Osteocyte (in vitro differentiated cells): ENCODE measurements at regions not wholly inside any gene's neighbourhood (a gene's known extent, or its start where the extent isn't known, plus 50 kb on each side); places are given as distances from the start of the nearest gene placed in this dataset.

Experiments
- DNase-seq: peaks from one replicate; pipeline ENCODE4 v3.0.0; 2021; ENCODE audit warnings: mixed read lengths; ENCODE audit not compliant: unreplicated experiment; ENCODE audit errors: extremely low spot score
- H3K27ac Mint-ChIP-seq: one replicate; pipeline ENCODE4 v1.8.0; 2021; ENCODE audit warnings: mild to moderate bottlenecking, mixed read lengths; ENCODE audit not compliant: unreplicated experiment
- H3K27me3 Mint-ChIP-seq: one replicate; pipeline ENCODE4 v1.8.0; 2021; ENCODE audit warnings: mixed read lengths; ENCODE audit not compliant: unreplicated experiment
- H3K36me3 Mint-ChIP-seq: one replicate; pipeline ENCODE4 v1.8.0; 2021; ENCODE audit warnings: mixed read lengths; ENCODE audit not compliant: unreplicated experiment
- H3K4me1 Mint-ChIP-seq: one replicate; pipeline ENCODE4 v1.8.0; 2021; ENCODE audit warnings: mixed read lengths; ENCODE audit not compliant: unreplicated experiment
- H3K4me3 Mint-ChIP-seq: one replicate; pipeline ENCODE4 v1.8.0; 2021; ENCODE audit warnings: mild to moderate bottlenecking, moderate library complexity, mixed read lengths; ENCODE audit not compliant: unreplicated experiment
- H3K9me3 Mint-ChIP-seq: one replicate; pipeline ENCODE4 v1.8.0; 2021; ENCODE audit warnings: mixed read lengths; ENCODE audit not compliant: unreplicated experiment
- CTCF ChIP-seq: fragments of 200-600 bp; sonication (generic); IDR thresholded peaks from 2 replicates; pipeline ENCODE4 v1.5.0; 2021; ENCODE audit warnings: antibody characterized with exemption, mild to moderate bottlenecking, moderate library complexity

- DNase-seq = no peak
- no peak for TF ChIP-seq CTCF
- Mint-ChIP-seq H3K9me3 (peaks cover 8% of the 10 kb centered on the region), H3K36me3 (no peaks in the 10 kb centered on the region), H3K4me3 (no peak overlapping the region), H3K27ac (no peak overlapping the region), H3K27me3 (no peaks in the 10 kb centered on the region), H3K4me1 (peaks cover 13% of the 10 kb centered on the region)
Measured at GRCh38 chr3:107028086-107028485, 349.2 kb upstream of the CCDC54 start.

GRCh38 chr3:107028626-107029025, 348.6 kb upstream of the CCDC54 start:
- no peak for TF ChIP-seq CTCF
- H3K27ac Mint-ChIP-seq = no peak overlapping the region
- H3K4me1 Mint-ChIP-seq = peaks cover 11% of the 10 kb centered on the region
- no peak for DNase-seq
- H3K27me3 Mint-ChIP-seq = no peaks in the 10 kb centered on the region
- H3K36me3 Mint-ChIP-seq = no peaks in the 10 kb centered on the region
- peaks cover 8% of the 10 kb centered on the region for H3K9me3 Mint-ChIP-seq
- no peak overlapping the region for H3K4me3 Mint-ChIP-seq

GRCh38 chr3:107032111-107032510, 345.1 kb upstream of the CCDC54 start:
- Mint-ChIP-seq H3K9me3 (peaks cover 24% of the 10 kb centered on the region), H3K27me3 (no peaks in the 10 kb centered on the region), H3K36me3 (no peaks in the 10 kb centered on the region), H3K27ac (no peak overlapping the region), H3K4me1 (no peaks in the 10 kb centered on the region), H3K4me3 (no peak overlapping the region)
- no peak for DNase-seq
- no peak for TF ChIP-seq CTCF

GRCh38 chr3:107034142-107034541, 343.1 kb upstream of the CCDC54 start:
- no peak for TF ChIP-seq CTCF
- Mint-ChIP-seq H3K27ac (no peak overlapping the region), H3K36me3 (no peaks in the 10 kb centered on the region), H3K9me3 (peaks cover 44% of the 10 kb centered on the region), H3K4me1 (no peaks in the 10 kb centered on the region), H3K27me3 (no peaks in the 10 kb centered on the region), H3K4me3 (no peak overlapping the region)
- no peak for DNase-seq

GRCh38 chr3:107035176-107035575, 342.1 kb upstream of the CCDC54 start:
- Mint-ChIP-seq H3K9me3 (peaks cover 47% of the 10 kb centered on the region), H3K36me3 (no peaks in the 10 kb centered on the region), H3K27me3 (no peaks in the 10 kb centered on the region), H3K4me3 (no peak overlapping the region), H3K4me1 (no peaks in the 10 kb centered on the region), H3K27ac (no peak overlapping the region)
- DNase-seq = no peak
- TF ChIP-seq CTCF = no peak
